ENCODE measurements at regions not wholly inside any gene's neighbourhood (a gene's known extent, or its start where the extent isn't known, plus 50 kb on each side); places are given as distances from the start of the nearest gene placed in this dataset.

DNA sequence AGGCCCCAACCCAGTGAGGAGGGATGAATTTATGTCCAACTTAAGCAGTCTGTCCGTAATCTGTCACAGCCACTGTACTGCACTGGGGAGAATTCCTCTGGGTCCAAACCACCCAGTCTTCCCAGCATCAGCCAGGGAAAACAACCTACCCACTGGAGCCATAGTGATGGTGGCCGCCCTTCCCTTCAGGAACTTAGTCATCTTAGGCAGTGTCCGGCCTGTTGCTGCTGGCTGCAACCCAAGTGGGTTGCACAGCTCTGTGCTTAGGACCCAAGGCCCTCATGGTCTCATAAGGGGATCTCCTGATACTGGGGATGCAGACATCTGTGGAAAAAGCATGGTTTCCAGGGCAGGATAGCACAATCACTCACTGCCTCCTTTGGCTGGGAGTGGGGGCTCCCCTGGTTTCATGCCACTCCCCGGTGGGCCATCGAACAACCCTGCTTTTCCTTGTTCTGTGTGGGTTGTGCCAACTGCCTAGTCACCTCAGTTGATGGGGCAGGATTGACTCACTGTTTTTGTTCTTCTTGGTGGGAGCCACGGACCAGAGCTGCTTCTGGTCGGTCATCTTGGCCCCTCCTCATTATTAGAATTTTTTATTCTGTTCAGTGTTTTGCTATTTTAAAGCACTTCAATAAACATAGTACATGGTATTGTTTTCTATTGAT is 591.9 kb downstream of the DOK5 start:
- no peak for TF ChIP-seq HDGF (IDR thresholded peaks at IDR 0.05; ENCODE audit: borderline replicate concordance)
- no peak for TF ChIP-seq BHLHE40 (IDR thresholded peaks at IDR 0.05; ENCODE audit: borderline replicate concordance)
- no peak for TF ChIP-seq SUZ12 (IDR thresholded peaks at IDR 0.05)
- TF ChIP-seq ZNF384 (IDR thresholded peaks at IDR 0.05) = no peak
- no peak for TF ChIP-seq TARDBP (IDR thresholded peaks at IDR 0.05)
- no peak for TF ChIP-seq SP1 (IDR thresholded peaks at IDR 0.05)
